ENCODE measurements at regions not wholly inside any gene's neighbourhood (a gene's known extent, or its start where the extent isn't known, plus 50 kb on each side); places are given as distances from the start of the nearest gene placed in this dataset.
"Not testable (repeated sequence)": the region's sequence is repeated elsewhere in the genome, so short reads cannot be mapped to it uniquely, and the experiment has no call there.

- not testable (repeated sequence) for DNase-seq (ENCODE audit: low read depth, low spot score)
Observed at GRCh38 chr5:91446880-91447279, 63.8 kb upstream of the ARRDC3 start.

- DNase-seq (ENCODE audit: low read depth, low spot score) = no peak
Observed at GRCh38 chr5:91443761-91444467, 60.8 kb upstream of the ARRDC3 start.

GRCh38 chr5:91443023-91443422 lies 59.9 kb upstream of the ARRDC3 start:
- DNase-seq (ENCODE audit: low read depth, low spot score) = no peak

- DNase-seq (ENCODE audit: low read depth, low spot score) = no peak
Observed at GRCh38 chr5:91441082-91441481, 58.0 kb upstream of the ARRDC3 start.

- no peak for DNase-seq (ENCODE audit: low read depth, low spot score)
Observed at GRCh38 chr5:91438871-91439270, 55.8 kb upstream of the ARRDC3 start.

GRCh38 chr5:91436241-91436640 lies 53.1 kb upstream of the ARRDC3 start:
- no peak for DNase-seq (ENCODE audit: low read depth, low spot score)

- no peak for DNase-seq (ENCODE audit: low read depth, low spot score)
Observed at GRCh38 chr5:91434348-91434747, 51.2 kb upstream of the ARRDC3 start.

- DNase-seq (ENCODE audit: low read depth, low spot score) = no peak
Observed at GRCh38 chr5:91433861-91434260, 50.7 kb upstream of the ARRDC3 start.

All from ELF-1 (cell line).